SU-DHL-6 (cell line): ENCODE measurements at regions not wholly inside any gene's neighbourhood (a gene's known extent, or its start where the extent isn't known, plus 50 kb on each side); places are given as distances from the start of the nearest gene placed in this dataset.

Source experiments
- H2AFZ ChIP-seq: fragments of 200-600 bp; sonication (generic); 2 replicates; pipeline ENCODE4 v1.6.1; 2014; ENCODE audit warnings: low read depth, mild to moderate bottlenecking, moderate library complexity, mixed read lengths, antibody characterized with exemption, low read length; ENCODE audit not compliant: severe bottlenecking
- H3F3A ChIP-seq: fragments of 200-600 bp; shearing (Covaris generic); 2 replicates; pipeline ENCODE4 v1.6.0; 2016; ENCODE audit warnings: antibody characterized with exemption, mild to moderate bottlenecking; ENCODE audit not compliant: insufficient read depth
- H3K27ac ChIP-seq: fragments of 200-600 bp; sonication (generic); 2 replicates; pipeline ENCODE4 v1.5.1; 2016; ENCODE audit warnings: low read depth, mild to moderate bottlenecking, low read length, moderate library complexity, mixed read lengths
- H3K27me3 ChIP-seq: fragments of 200-600 bp; sonication (generic), shearing (Covaris generic); 2 replicates; pipeline ENCODE4 v1.6.0; 2014; ENCODE audit warnings: mild to moderate bottlenecking, low read length
- H3K36me3 ChIP-seq: fragments of 200-600 bp; sonication (generic); 2 replicates; pipeline ENCODE4 v1.6.1; 2014; ENCODE audit warnings: mild to moderate bottlenecking, low read length, mixed read lengths
- H3K4me2 ChIP-seq: fragments of 300-600, 200-600 bp; shearing (Covaris generic), sonication (generic); 2 replicates; pipeline ENCODE4 v1.6.0; 2014; ENCODE audit warnings: low read length, low read depth, mild to moderate bottlenecking; ENCODE audit not compliant: poor library complexity, severe bottlenecking
- H3K4me3 ChIP-seq: fragments of 200-600 bp; sonication (generic); 2 replicates; pipeline ENCODE4 v1.5.1; 2014; ENCODE audit warnings: antibody characterized with exemption, low read length, mild to moderate bottlenecking, mixed read lengths; ENCODE audit not compliant: insufficient read depth, poor library complexity, severe bottlenecking
- H3K79me2 ChIP-seq: fragments of 200-600 bp; sonication (generic); 2 replicates; pipeline ENCODE4 v1.6.1; 2014; ENCODE audit warnings: mild to moderate bottlenecking, low read length, moderate library complexity; ENCODE audit not compliant: insufficient read depth
- H3K9ac ChIP-seq: fragments of 200-600 bp; sonication (generic); 2 replicates; pipeline ENCODE4 v1.7.0; 2014; ENCODE audit warnings: mild to moderate bottlenecking, low read length
- H3K9me2 ChIP-seq: fragments of 200-600 bp; sonication (generic); replicated peaks from 2 replicates; pipeline ENCODE4 v1.6.1; 2014; ENCODE audit warnings: low read length; ENCODE audit not compliant: insufficient read depth
- H3K9me3 ChIP-seq: fragments of 200-600 bp; sonication (generic); 2 replicates; pipeline ENCODE4 v1.6.1; 2014; ENCODE audit warnings: low read length, mixed read lengths; ENCODE audit not compliant: insufficient read depth
- H4K20me1 ChIP-seq: fragments of 200-600 bp; sonication (generic); 2 replicates; pipeline ENCODE4 v1.6.1; 2014; ENCODE audit warnings: low read depth, mild to moderate bottlenecking, antibody characterized with exemption, low read length, moderate library complexity, mixed read lengths
- EZH2phosphoT487 ChIP-seq: fragments of 200-600 bp; sonication (generic), shearing (Covaris generic); conservative IDR thresholded peaks from 2 replicates; pipeline ENCODE4 v1.6.1; 2018; ENCODE audit warnings: mild to moderate bottlenecking, antibody characterized with exemption, low read length, moderate library complexity, mixed read lengths
- TF ChIP-seq, protein P1 (sequence below): fragments of 200-600 bp; sonication (generic); IDR thresholded peaks from one replicate; pipeline ENCODE4 v1.5.1; 2017; ENCODE audit warnings: antibody characterized with exemption, mild to moderate bottlenecking, low read length, moderate library complexity; ENCODE audit not compliant: insufficient read depth, poor library complexity, severe bottlenecking

DNA sequence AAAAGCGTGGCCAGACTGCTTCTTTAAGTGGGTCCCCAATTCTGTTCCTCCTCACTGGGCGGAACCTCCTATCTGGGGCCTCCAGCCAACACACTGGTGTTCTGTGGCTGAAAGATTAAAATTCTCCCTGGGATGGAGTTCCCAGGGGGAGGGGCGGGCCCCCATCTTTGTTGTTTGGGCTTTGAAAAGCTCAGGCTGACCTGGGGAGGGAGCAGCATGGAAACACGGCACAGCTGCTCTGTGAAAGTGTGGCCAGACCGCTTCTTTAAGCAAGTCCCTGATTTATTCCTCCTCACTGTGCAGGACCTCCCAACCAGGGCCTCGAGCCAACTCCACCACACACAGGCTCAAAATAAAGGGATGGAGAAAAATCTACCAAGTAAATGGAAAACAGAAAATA, 219.5 kb downstream of the TMEM47 start:
- Histone ChIP-seq H3K79me2 (no peaks in the 10 kb centered on the region), H3K4me3 (no peak overlapping the region), H3F3A (no peaks in the 10 kb centered on the region), H3K27me3 (no peaks in the 10 kb centered on the region), H3K9me2 (no peaks in the 10 kb centered on the region), H2AFZ (no peak overlapping the region), H4K20me1 (no peaks in the 10 kb centered on the region), H3K4me2 (no peak overlapping the region), H3K9me3 (no peaks in the 10 kb centered on the region), H3K27ac (no peak overlapping the region), H3K9ac (no peak overlapping the region), H3K36me3 (no peaks in the 10 kb centered on the region)
- TF ChIP-seq, protein P1, sequence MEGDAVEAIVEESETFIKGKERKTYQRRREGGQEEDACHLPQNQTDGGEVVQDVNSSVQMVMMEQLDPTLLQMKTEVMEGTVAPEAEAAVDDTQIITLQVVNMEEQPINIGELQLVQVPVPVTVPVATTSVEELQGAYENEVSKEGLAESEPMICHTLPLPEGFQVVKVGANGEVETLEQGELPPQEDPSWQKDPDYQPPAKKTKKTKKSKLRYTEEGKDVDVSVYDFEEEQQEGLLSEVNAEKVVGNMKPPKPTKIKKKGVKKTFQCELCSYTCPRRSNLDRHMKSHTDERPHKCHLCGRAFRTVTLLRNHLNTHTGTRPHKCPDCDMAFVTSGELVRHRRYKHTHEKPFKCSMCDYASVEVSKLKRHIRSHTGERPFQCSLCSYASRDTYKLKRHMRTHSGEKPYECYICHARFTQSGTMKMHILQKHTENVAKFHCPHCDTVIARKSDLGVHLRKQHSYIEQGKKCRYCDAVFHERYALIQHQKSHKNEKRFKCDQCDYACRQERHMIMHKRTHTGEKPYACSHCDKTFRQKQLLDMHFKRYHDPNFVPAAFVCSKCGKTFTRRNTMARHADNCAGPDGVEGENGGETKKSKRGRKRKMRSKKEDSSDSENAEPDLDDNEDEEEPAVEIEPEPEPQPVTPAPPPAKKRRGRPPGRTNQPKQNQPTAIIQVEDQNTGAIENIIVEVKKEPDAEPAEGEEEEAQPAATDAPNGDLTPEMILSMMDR: no peak
- TF ChIP-seq EZH2phosphoT487: no peak

DNA sequence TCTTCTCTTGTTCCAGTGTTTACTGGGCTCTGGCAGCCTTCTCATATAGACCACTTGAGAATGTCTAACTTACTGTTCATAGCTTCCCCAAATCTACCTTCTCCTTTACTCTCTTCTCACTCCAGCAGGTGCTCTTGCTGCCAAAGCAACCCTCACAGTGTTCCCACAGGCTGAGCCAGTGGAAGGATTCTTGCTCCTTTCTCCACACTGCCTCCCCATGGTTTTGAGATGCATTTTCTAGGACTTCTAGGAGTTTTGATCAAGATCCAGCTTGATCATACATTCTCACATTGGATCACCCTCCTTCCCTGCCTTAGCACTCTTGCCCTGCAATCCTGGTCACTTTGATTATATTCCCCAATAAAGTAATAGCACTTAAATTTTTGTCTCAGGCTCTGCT, 230.8 kb downstream of the TMEM47 start:
- H3F3A ChIP-seq: no peaks in the 10 kb centered on the region
- TF ChIP-seq EZH2phosphoT487: no peak
- TF ChIP-seq, protein P1: no peak

DNA sequence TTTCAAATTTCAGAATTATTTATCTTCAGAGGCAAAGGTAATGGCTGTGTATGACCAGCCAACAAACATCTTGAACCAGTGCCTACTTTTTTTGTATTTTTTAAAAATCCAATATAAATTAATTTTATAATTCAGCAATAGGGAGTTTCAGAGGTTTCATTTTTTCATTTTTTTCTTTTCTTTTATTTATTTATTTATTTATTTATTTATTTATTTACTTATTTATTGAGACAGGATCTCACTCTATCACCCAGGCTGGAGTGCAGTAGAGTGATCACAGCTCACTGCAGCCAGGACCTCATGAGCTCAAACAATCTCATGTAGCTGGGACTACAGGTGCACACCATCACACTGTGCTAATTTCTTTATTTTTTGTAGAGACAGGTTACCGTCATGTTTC, 250.5 kb downstream of the TMEM47 start:
- no peaks in the 10 kb centered on the region for H4K20me1 ChIP-seq
- no peak overlapping the region for H3K4me2 ChIP-seq
- H3K36me3 ChIP-seq: no peaks in the 10 kb centered on the region
- H3K27me3 ChIP-seq: no peaks in the 10 kb centered on the region
- H3F3A ChIP-seq: no peaks in the 10 kb centered on the region
- TF ChIP-seq, protein P1: no peak
- TF ChIP-seq EZH2phosphoT487: no peak
- no peaks in the 10 kb centered on the region for H3K79me2 ChIP-seq
- H3K9ac ChIP-seq: no peak overlapping the region
- no peak overlapping the region for H3K4me3 ChIP-seq
- no peak overlapping the region for H3K27ac ChIP-seq
- no peak overlapping the region for H2AFZ ChIP-seq
- H3K9me2 ChIP-seq: no peaks in the 10 kb centered on the region
- no peaks in the 10 kb centered on the region for H3K9me3 ChIP-seq

More for the DNA sequence above, 230.8 kb downstream of the TMEM47 start:
- Histone ChIP-seq H3K9ac (no peak overlapping the region), H3K79me2 (no peaks in the 10 kb centered on the region), H3K4me2 (no peak overlapping the region), H3K27ac (no peak overlapping the region), H3K9me3 (no peaks in the 10 kb centered on the region), H3K9me2 (no peaks in the 10 kb centered on the region), H3K36me3 (no peaks in the 10 kb centered on the region), H3K4me3 (no peak overlapping the region), H4K20me1 (no peaks in the 10 kb centered on the region), H2AFZ (no peak overlapping the region), H3K27me3 (no peaks in the 10 kb centered on the region)
